Upper lobe of left lung (tissue), 6 donors: ENCODE measurements at regions not wholly inside any gene's neighbourhood (a gene's known extent, or its start where the extent isn't known, plus 50 kb on each side); places are given as distances from the start of the nearest gene placed in this dataset.
A peak's percentile ranks its signal among the peaks of the same experiment; 100 is the strongest.

Experiments
- ATAC-seq, 2 donors: fragments of 200-7000 bp; cut with Tn5 transposase; one replicate each; pipeline ENCODE4 v1.9.1; 2022; ENCODE audit warnings: mild to moderate bottlenecking in 2 of 2, moderate library complexity in 2 of 2; ENCODE audit not compliant: low FRiP score in 2 of 2
- DNase-seq, 2 donors: peaks; one replicate each; pipeline ENCODE4 v3.0.0-alpha.2; 2019 to 2020
- H3K27ac ChIP-seq, 4 donors: fragments of 200-600 bp; sonication (generic); one replicate each; pipeline ENCODE4 v1.5.1; 2016 to 2019
- H3K27me3 ChIP-seq, 4 donors: fragments of 200-600 bp; sonication (generic); one replicate each; pipeline ENCODE4 v1.5.1; 2017 to 2019
- H3K36me3 ChIP-seq, 4 donors: fragments of 200-600 bp; sonication (generic); one replicate each; pipeline ENCODE4 v1.5.1; 2016 to 2019
- H3K4me1 ChIP-seq, 4 donors: fragments of 200-600 bp; sonication (generic); one replicate each; pipeline ENCODE4 v1.5.1; 2018 to 2019
- H3K4me3 ChIP-seq, 4 donors: fragments of 200-600 bp; sonication (generic); one replicate each; pipeline ENCODE4 v1.5.1; 2017 to 2019; ENCODE audit warnings: mild to moderate bottlenecking in 2 of 4, moderate library complexity in 1 of 4
- H3K9me3 ChIP-seq, 4 donors: fragments of 200-600 bp; sonication (generic); one replicate each; pipeline ENCODE4 v1.5.1; 2018 to 2019
- EP300 ChIP-seq, 4 donors: sonication (generic); formaldehyde crosslinking; IDR thresholded peaks; one replicate each; pipeline ENCODE4 v1.5.1; 2017; ENCODE audit warnings: antibody characterized with exemption in 4 of 4, control low read depth in 2 of 4
- POLR2A ChIP-seq, 4 donors: fragments of 450-650 bp; IDR thresholded peaks; one replicate each; pipeline ENCODE4 v1.5.1; 2016 to 2017; ENCODE audit warnings: antibody characterized with exemption in 4 of 4, mild to moderate bottlenecking in 2 of 4
- POLR2AphosphoS5 ChIP-seq, 2 donors: sonication (generic); formaldehyde crosslinking; IDR thresholded peaks; one replicate each; pipeline ENCODE4 v1.5.1; 2017; ENCODE audit warnings: antibody characterized with exemption in 2 of 2
- WGBS, 2 donors: methylation state at CpG; one replicate each; pipeline ENCODE4 v1.1.5; 2017 to 2018; 5-methylcytosine and 5-hydroxymethylcytosine counted together
- TF ChIP-seq, protein P1 (sequence below), 6 experiments: fragments of 450-650 bp in 4 of 6; fragments of 200-600 bp in 2 of 6; sonication (generic) in 2 of 6; IDR thresholded peaks; one replicate each; pipeline ENCODE4 v1.5.1; 2016 to 2019; ENCODE audit warnings: antibody characterized with exemption in 6 of 6
- donor health status: DM: no; HTN: no; CAD: no; lungs with moderate emphysema.
- donor health status: DM: no; HTN: yes; CAD: no; lungs with severe emphysema.

DNA sequence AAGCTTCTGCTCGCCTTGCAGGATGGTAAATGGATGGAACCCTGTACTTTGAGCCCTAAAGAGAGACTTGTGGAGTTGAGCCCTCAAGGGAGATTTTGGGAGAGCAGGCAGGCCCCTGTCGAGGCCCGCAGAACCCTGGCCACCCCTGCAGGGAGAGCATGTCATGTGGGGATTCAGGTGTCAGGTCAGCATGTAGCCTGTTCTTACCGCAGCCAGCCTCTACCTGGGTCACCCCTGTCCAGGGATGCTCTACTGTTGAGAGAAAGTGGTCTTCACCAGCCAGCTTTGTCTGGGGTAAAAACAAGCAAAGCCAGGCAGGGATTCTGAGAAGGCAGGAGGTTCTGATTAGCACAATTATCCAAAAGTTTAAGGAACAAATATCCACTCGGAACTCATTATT lies 55.6 kb upstream of the PROKR2 start:
- 86 to 90% methylated on average over 3 to 5 of the region's 5 CpGs for WGBS, 2 donors
- peak in 1 of 2 donors; percentile 33 for DNase-seq

DNA sequence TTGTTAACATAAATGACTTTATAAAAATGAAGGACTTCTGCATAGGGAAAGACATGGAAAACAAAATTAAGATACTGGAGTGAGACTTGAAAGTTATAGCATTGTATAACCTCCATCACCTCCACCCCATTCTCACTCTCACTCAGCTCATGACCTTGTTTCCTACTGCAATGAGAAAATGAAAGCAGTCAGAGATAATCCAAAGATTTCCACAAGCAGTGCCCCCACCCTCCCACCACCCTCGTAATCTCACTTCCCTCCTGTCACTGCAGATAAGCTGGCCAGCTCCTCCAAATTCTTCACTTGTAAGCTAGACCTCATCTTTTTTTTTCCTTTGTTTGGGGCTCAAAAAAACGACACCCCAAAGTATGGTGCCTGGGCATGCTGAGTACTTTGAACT lies 52.9 kb upstream of the PROKR2 start:
- TF ChIP-seq POLR2AphosphoS5 (IDR thresholded peaks at IDR 0.05) (no peak), EP300 (IDR thresholded peaks at IDR 0.05) (no peak), POLR2A (IDR thresholded peaks at IDR 0.05) (no peak)
- TF ChIP-seq, protein P1, sequence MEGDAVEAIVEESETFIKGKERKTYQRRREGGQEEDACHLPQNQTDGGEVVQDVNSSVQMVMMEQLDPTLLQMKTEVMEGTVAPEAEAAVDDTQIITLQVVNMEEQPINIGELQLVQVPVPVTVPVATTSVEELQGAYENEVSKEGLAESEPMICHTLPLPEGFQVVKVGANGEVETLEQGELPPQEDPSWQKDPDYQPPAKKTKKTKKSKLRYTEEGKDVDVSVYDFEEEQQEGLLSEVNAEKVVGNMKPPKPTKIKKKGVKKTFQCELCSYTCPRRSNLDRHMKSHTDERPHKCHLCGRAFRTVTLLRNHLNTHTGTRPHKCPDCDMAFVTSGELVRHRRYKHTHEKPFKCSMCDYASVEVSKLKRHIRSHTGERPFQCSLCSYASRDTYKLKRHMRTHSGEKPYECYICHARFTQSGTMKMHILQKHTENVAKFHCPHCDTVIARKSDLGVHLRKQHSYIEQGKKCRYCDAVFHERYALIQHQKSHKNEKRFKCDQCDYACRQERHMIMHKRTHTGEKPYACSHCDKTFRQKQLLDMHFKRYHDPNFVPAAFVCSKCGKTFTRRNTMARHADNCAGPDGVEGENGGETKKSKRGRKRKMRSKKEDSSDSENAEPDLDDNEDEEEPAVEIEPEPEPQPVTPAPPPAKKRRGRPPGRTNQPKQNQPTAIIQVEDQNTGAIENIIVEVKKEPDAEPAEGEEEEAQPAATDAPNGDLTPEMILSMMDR (IDR thresholded peaks at IDR 0.05), result no peak
- Histone ChIP-seq H3K27me3 (no peaks in the 10 kb centered on the region), H3K36me3 (no peaks in the 10 kb centered on the region), H3K27ac (no peak overlapping the region), H3K9me3 (peaks cover 0 to 7% (median 0%) of the 10 kb centered on the region in 4 donors), H3K4me3 (no peak overlapping the region), H3K4me1 (no peaks in the 10 kb centered on the region)
- ATAC-seq (no peak), DNase-seq (no peak)
- WGBS, 2 donors, result 16 to 28% methylated on average over 2 of the region's 2 CpGs

More for the DNA sequence above, 55.6 kb upstream of the PROKR2 start:
- no peak for ATAC-seq
- Histone ChIP-seq H3K36me3 (no peaks in the 10 kb centered on the region), H3K4me3 (no peak overlapping the region), H3K4me1 (no peaks in the 10 kb centered on the region), H3K27ac (no peak overlapping the region), H3K9me3 (no peaks in the 10 kb centered on the region), H3K27me3 (no peaks in the 10 kb centered on the region)
- TF ChIP-seq POLR2A (IDR thresholded peaks at IDR 0.05), result no peak
- no peak for TF ChIP-seq EP300 (IDR thresholded peaks at IDR 0.05)
- TF ChIP-seq, protein P1 (IDR thresholded peaks at IDR 0.05), result no peak
- no peak for TF ChIP-seq POLR2AphosphoS5 (IDR thresholded peaks at IDR 0.05)
